Upper lobe of right lung (tissue), 1 donor: ENCODE measurements at regions not wholly inside any gene's neighbourhood (a gene's known extent, or its start where the extent isn't known, plus 50 kb on each side); places are given as distances from the start of the nearest gene placed in this dataset.

Experiments
- ATAC-seq: fragments of 200-7000 bp; cut with Tn5 transposase; one replicate; pipeline ENCODE4 v1.9.1; 2020; ENCODE audit warnings: mild to moderate bottlenecking, moderate library complexity
- DNase-seq: peaks from one replicate; pipeline ENCODE4 v3.0.0-alpha.2; 2020
- H3K27ac ChIP-seq: fragments of 200-600 bp; one replicate; pipeline ENCODE4 v1.8.0; 2022
- H3K27me3 ChIP-seq: fragments of 200-600 bp; one replicate; pipeline ENCODE4 v1.8.0; 2022; ENCODE audit warnings: mild to moderate bottlenecking
- H3K36me3 ChIP-seq: fragments of 200-600 bp; one replicate; pipeline ENCODE4 v1.8.0; 2022
- H3K4me1 ChIP-seq: fragments of 200-600 bp; one replicate; pipeline ENCODE4 v1.8.0; 2022
- H3K4me3 ChIP-seq: fragments of 200-600 bp; one replicate; pipeline ENCODE4 v1.8.0; 2022; ENCODE audit warnings: mild to moderate bottlenecking
- H3K9me3 ChIP-seq: fragments of 200-600 bp; one replicate; pipeline ENCODE4 v1.8.0; 2022
- CTCF ChIP-seq: fragments of 200-600 bp; IDR thresholded peaks from one replicate; pipeline ENCODE4 v1.8.0; 2022; ENCODE audit warnings: antibody characterized with exemption
- intact Hi-C: fragments of 100-400 bp; cut with DNase I; formaldehyde crosslinking; loops from one replicate; pipeline ENCODE4 v1.11.0; 2022
- donor health status: DM: no; HTN: yes; CAD: no; lungs with severe emphysema.

GRCh38 chr13:26980099-26981031 is 191.2 kb downstream of the USP12 start:
- H3K36me3 ChIP-seq = no peaks in the 10 kb centered on the region
- no peak overlapping the region for H3K4me3 ChIP-seq
- H3K27ac ChIP-seq = no peak overlapping the region
- TF ChIP-seq CTCF = no peak
- H3K9me3 ChIP-seq = no peaks in the 10 kb centered on the region
- ATAC-seq (no peak), DNase-seq (no peak)
- no peaks in the 10 kb centered on the region for H3K27me3 ChIP-seq
- intact Hi-C loops = no loop called here
- H3K4me1 ChIP-seq = peaks cover 12% of the 10 kb centered on the region

GRCh38 chr13:26979334-26979733 is 192.3 kb downstream of the USP12 start:
- no peak overlapping the region for H3K27ac ChIP-seq
- DNase-seq (no peak), ATAC-seq (no peak)
- no peaks in the 10 kb centered on the region for H3K9me3 ChIP-seq
- H3K27me3 ChIP-seq = no peaks in the 10 kb centered on the region
- no peak overlapping the region for H3K4me3 ChIP-seq
- H3K4me1 ChIP-seq = peaks cover 12% of the 10 kb centered on the region
- no peak for TF ChIP-seq CTCF
- intact Hi-C loops = no loop called here
- H3K36me3 ChIP-seq = no peaks in the 10 kb centered on the region

- intact Hi-C loops = no loop called here
- peaks cover 5% of the 10 kb centered on the region for H3K4me1 ChIP-seq
- DNase-seq (no peak), ATAC-seq (peak; percentile 71)
- H3K27me3 ChIP-seq = no peaks in the 10 kb centered on the region
- H3K4me3 ChIP-seq = no peak overlapping the region
- no peak for TF ChIP-seq CTCF
- H3K27ac ChIP-seq = no peak overlapping the region
- no peaks in the 10 kb centered on the region for H3K9me3 ChIP-seq
- H3K36me3 ChIP-seq = no peaks in the 10 kb centered on the region
These were observed 193.3 kb downstream of the USP12 start for GRCh38 chr13:26978081-26978860.

GRCh38 chr13:26977541-26977940 is 194.1 kb downstream of the USP12 start:
- intact Hi-C loops = no loop called here
- no peak for TF ChIP-seq CTCF
- DNase-seq (no peak), ATAC-seq (no peak)
- Histone ChIP-seq H3K27me3 (no peaks in the 10 kb centered on the region), H3K4me3 (no peak overlapping the region), H3K27ac (no peak overlapping the region), H3K4me1 (peaks cover 3% of the 10 kb centered on the region), H3K9me3 (no peaks in the 10 kb centered on the region), H3K36me3 (no peaks in the 10 kb centered on the region)

- DNase-seq (no peak), ATAC-seq (no peak)
- H3K36me3 ChIP-seq = no peaks in the 10 kb centered on the region
- H3K4me3 ChIP-seq = no peak overlapping the region
- TF ChIP-seq CTCF = no peak
- intact Hi-C loops = no loop called here
- H3K4me1 ChIP-seq = no peaks in the 10 kb centered on the region
- H3K27ac ChIP-seq = no peak overlapping the region
- H3K27me3 ChIP-seq = no peaks in the 10 kb centered on the region
- no peaks in the 10 kb centered on the region for H3K9me3 ChIP-seq
These were observed 195.3 kb downstream of the USP12 start for GRCh38 chr13:26976313-26976712.
